ENCODE measurements at regions not wholly inside any gene's neighbourhood (a gene's known extent, or its start where the extent isn't known, plus 50 kb on each side); places are given as distances from the start of the nearest gene placed in this dataset.

- no peak for TF ChIP-seq POLR2AphosphoS5 (IDR thresholded peaks at IDR 0.05; ENCODE audit: low read depth, low read length)
- no peak for TF ChIP-seq TAF1 (IDR thresholded peaks at IDR 0.05; ENCODE audit: low read depth, low read length)
These were observed 488.4 kb upstream of the MMS22L start for GRCh38 chr6:97771372-97771771.
